HG03025 (cell line): ENCODE measurements at regions not wholly inside any gene's neighbourhood (a gene's known extent, or its start where the extent isn't known, plus 50 kb on each side); places are given as distances from the start of the nearest gene placed in this dataset.
"Not testable (repeated sequence)": the region's sequence is repeated elsewhere in the genome, so short reads cannot be mapped to it uniquely, and the experiment has no call there.

Source experiments
- ATAC-seq: cut with Tn5 transposase; IDR thresholded peaks from one replicate; pipeline ENCODE4 v1.9.1; 2021; ENCODE audit warnings: mild to moderate bottlenecking, moderate library complexity; ENCODE audit not compliant: unreplicated experiment, low FRiP score

DNA sequence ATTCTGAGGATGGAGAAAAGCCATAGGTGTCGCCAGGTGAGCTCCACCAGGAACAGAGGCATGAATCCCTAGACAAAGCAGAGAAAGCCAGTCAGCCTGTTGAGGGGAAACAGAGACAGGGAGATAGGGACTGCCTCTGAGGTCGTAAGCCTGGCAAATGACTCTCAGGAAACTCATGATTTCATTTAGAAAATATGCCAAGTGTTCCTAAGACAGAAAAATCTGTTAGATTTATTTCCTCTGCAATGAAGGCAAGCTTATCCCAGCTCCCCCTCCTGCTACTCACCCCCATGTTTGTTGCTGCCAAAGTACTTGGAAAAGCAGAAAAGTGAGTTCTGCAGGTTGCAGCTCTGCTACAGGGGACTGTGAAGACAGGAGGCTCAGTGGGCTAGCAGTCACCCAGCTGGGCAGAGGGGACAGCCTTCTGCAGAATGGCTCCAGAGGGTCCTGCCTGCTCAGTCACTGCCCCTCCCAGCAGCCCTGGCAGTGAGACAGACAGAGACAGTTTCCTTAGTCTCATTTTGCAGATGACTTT, 184.3 kb downstream of the ADRA2A start:
- no peak for ATAC-seq

DNA sequence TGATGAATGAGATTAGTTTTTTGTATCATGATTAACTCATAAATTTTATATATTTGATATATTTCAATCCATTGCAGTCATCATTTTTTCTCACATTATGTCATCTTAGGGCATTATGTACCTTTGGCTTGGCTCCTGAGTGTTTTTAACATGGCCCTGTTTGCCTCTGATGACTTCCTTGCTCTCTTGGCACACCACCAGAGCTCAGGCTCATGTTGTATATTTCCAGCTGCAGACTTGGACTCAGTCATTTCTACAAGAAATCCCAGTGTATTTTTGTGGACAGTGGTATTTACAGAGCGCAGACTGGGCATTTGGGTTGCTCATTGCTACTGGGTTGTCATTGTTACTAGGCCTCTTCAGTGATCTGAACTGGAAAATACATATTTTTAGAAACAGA, 188.5 kb downstream of the ADRA2A start:
- ATAC-seq, result no peak

DNA sequence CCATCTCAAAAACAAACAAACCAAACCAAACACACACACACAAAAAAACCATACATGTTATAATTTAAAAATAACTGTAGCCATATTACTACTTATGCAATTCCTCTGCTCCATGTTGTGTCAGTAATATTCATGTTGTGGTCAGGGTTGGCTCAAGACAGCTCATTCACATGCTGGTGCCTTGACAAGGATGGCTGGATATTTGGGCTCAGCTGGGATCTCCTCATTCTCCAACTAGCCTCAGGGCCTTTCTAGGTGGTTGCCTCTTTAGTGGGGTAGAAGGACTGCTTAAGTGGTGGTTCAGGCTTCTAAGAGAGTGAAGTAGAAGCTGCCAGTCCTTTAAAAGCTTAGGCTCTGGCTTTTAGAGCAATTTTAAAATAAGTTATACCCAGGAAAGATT, 189.3 kb downstream of the ADRA2A start:
- ATAC-seq, result no peak

DNA sequence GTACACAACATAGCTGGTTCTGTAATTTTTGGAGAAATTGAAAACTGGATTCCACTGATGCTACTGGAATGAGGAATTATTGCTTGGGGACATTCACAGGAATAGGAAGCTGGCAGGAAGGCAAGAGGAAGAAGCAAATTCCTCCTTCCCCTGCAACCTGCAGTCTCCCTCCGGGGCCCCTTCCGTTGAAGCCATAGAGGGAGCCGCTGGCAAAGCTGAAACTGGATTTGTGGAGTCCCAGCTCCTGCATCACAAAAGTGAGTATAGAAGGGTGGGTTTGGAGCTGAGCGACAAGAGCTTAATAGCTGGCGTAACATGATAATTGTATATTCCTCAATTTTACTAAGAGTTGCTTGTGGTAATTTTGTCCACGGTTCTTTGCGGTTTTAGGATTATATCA, 190.8 kb downstream of the ADRA2A start:
- ATAC-seq, result no peak

DNA sequence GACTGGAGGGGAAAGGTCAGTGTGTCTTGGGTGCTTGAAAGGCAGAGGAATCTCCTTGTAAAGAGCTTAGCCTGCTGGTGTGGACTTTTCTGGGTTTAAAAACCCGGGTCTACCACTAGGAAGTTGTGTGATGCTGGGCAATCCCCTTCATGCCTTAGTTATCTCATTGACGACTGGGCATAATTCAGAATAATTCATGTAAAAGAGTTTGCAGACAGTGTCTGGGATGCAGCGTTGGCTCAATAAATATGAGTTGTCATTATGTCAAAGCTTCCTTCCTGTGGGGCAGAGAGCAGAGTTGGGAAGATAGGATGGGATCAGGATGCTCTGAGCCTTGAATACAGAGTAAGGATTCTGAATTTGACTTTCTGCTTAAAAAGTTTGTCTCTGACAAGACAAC, 196.4 kb downstream of the ADRA2A start:
- ATAC-seq, result no peak

DNA sequence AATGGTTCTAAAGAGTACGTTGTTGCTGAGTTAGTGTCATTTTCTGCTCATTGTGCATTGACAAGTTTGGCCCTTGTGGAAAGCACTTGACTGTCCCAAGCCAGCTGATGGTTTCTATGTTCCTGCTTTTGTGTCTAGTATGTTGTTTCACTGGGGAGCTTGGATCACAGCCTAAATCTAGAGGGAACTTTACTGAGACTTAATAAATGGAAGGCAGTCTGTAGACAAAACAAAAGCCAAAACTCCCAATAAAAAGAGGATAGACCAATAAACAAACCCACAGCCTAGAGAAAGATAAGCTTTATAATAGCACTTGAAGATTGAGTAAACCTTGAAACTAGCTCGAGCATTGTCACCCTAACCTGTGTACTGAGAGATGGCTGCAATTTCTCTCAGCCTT, 196.8 kb downstream of the ADRA2A start:
- ATAC-seq, result no peak

DNA sequence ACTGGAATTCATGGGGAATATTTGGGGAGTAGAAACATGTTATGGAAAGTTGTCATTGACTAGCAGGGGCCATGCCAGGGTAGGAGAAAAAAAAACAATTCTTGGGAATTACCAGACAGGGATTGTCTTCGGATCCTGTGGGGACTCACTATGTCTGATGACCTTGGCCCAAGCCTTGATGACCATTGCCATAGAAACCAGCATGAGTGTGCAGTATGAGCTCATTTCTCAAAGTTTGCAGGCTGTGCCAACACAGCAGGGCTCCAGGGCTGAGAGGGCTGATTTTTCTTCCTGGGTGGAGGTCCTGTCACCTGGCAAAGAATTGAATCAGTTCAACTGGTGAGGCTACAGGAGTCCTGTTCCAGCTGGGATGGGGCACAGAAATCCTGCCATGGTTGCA, 198.3 kb downstream of the ADRA2A start:
- ATAC-seq, result no peak

DNA sequence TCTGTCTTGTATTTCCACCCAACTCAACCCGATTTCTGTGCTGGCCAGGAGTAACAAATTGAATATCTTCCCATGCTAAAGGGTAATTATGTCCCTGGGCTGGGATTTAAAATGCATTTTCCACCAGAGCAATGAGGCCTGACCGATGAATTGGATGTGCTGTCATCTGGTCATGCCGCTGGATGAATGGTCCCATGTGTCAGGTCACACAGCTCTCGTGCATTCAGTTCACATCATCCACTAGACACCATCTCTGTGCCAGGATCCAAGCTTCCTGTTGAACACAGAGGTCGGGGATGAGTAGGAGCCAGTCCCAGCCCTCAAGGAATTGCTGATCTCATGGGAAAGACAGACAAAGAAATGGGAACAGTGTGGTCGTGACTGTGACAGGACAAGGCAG, 200.8 kb downstream of the ADRA2A start:
- ATAC-seq, result no peak

DNA sequence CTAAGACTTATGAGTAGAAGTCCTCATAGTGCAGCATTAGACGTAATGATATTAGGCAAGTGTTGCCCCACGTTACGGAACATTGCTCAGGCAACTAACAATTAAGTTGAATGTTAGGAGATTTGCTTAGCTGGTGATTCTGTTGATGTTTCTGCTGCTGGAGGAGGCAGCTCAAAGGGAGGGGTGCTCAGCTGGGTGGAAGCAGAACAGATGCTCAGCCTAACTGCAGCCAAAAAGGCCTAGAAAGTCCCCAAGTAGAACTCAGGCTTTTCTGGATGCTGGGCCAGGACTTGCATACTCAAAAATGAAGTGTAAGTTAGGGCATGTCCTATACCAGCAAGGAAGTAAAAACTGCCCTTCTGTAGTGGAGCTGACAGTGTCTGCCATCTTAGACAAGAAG, 201.4 kb downstream of the ADRA2A start:
- ATAC-seq, result no peak

DNA sequence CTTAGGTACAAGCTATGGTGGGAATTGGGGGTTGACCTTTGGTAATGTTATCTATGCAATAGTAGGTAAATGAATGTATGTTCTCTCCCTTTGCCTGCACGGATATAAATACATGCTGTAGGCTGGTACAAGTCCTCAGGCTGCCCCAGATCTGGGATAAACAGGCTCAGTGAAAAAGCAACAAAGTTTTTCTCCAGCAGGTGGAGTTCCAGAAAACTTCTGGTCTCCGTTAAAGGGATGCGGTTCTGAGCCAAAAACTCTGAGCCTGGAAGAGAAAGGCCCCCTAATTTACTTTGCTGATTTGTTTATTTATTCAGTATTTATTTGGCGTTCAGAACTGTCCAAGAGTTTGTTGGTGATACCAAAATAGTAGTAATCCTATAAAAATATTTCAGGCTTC, 204.7 kb downstream of the ADRA2A start:
- ATAC-seq, result no peak

DNA sequence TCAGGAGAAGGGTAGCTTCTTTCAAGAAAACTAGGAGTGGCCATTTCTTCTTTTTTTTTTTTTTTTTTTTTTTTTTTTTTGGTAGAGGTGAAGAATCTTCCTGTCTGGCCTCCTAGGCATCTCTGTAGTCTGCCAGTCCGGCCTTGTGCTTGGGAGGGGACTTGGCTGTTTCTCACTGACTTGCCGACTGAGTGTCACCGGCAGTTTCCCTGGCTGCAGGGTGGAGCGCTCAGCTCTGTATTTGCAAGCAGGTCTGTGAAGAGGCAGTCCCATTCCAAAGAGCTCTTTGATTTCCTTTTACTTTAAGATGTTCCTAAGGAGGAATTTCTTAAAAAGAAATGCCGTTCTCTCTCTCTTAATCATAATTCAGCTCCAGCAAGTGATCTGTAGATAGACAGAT, 212.6 kb downstream of the ADRA2A start:
- ATAC-seq, result no peak

DNA sequence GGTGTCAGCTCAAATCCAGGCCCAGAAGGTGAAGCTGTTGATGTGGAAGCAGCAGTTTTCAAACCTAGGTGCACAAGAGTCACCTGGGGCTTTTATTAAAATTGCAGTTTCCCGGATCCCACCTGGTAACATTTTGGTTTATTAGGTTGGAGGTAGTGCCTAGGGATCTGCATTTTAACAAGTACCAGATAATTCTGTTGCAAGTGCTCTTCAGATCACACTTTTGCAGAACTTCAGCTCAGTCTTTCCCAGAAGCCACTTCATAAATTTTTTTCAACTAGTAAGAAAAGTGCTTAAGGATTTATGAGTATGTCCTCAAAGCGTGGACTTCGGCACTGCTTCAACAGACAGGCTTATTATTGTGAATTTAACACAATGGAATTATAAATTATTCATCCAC, 213.8 kb downstream of the ADRA2A start:
- ATAC-seq, result no peak

DNA sequence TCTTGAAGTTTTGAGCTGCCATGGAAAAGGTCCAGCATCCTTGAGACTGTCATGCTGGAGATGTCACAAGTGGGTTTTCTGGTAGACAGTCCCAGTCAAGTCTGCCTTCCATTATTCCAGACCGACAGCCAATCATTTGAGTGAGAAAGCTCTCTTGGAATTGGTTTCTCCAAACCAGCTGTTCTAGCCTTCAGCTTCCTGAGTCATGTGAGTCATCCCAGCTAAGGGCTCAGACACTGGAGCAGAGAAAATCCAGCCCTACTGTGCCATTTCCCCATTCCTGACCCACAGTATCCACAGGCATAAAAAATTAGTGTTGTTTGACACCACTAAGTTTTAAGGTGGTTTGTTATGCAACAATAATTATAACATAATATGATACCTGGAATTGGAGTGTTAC, 219.0 kb downstream of the ADRA2A start:
- ATAC-seq, result no peak

DNA sequence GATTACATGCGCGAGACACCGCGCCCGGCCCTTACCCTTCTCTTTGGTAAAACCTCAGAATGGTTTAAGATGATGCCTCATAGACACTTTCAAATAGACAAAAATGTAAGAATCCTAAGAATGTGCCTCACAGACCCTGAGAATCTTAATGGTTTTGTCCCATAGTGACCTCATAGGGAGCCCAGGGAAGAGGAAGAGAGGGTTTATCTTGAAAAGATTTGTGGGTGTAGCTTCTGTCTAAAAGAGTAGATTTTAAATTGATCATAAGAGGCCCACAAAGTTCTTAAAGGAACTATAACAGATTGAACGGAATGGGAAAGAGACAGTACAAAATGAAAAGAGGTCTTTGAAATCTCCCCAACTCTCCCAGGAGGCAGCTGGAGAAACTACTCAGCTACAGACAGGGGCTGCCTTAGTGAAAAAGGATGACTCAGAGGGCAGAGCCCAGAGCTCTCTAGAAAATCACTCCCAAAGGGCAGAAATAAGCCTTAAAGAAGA, 220.6 kb downstream of the ADRA2A start:
- ATAC-seq, result no peak

DNA sequence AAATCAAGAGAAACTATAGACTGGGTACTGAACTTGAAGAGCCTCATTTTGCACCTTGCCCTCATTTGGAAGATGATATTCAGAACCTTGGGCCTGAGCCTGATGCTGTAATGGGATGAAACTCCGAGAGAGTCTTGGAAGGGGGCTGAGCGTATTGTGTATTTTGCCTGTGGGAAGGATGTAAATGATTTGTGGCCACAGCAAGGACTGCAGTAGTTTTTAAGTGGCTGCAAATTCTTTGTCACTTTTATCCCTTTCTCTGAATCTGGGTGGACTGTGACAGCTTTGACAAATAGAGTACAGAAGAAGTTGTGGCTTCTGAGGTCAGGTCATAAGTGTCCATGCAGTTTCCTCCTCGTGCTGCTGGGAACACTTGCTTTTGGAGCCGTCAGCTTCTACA, 221.2 kb downstream of the ADRA2A start:
- no peak for ATAC-seq

DNA sequence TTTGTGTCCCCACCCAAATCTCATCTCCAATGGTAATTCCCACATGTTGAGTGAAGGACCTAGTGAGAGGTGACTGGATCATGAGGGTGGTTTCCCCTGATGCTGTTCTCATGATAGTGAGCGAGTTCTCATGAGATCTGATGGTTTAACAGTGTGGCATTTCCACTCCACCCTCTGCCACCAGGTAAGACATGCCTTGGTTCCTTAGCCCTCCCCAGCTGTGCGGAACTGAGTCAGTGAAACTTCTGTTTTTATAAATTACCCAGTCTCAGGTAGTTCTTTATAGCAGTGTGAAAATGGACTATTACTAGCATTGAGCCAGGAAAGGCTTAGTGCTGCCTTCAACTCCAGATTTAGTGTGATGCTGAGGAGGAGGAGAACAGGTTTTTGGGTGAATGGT, 222.2 kb downstream of the ADRA2A start:
- no peak for ATAC-seq

DNA sequence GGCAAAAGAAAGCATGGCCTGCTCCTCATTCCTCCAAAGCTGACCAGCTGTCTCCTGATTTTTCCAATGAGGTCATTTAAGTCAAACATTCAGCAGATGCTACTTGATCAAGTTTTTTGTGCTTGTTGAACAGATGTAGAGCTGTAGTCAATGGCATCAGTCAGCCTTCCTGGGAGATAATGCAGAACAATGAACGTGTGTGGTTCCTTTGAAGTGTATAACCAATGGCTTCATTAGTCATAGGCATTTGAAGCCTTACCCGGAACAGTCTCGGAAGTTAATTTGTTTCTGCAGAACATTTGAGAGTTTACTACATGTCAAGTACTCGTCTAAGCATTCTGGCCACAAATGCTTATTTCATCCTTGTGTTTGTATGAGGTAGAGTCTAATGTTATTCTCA, 227.1 kb downstream of the ADRA2A start:
- ATAC-seq, result no peak

DNA sequence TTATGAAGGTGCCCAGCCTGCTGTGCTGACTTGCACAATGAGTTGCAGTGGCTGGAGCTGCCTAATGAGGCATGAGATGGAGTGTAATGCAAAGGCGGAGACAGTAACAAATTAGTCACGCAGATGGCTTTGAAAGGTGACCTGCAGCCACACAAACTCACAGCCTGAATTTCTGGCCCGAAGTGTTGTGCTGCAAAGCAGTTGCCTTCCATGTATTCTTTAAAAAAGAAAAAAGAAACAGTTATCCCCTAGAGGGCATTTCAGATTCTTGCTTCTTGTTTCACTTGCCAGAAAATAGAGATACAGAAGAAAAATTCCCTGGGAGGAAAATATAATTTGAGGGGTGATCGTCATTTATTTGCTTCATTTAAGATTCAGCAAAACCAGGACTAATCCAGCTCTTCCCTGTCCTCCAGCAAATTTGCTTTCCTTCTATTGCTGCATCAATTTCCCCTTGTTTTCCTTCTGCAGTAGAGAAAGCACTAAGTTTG, 239.9 kb downstream of the ADRA2A start:
- ATAC-seq, result no peak

DNA sequence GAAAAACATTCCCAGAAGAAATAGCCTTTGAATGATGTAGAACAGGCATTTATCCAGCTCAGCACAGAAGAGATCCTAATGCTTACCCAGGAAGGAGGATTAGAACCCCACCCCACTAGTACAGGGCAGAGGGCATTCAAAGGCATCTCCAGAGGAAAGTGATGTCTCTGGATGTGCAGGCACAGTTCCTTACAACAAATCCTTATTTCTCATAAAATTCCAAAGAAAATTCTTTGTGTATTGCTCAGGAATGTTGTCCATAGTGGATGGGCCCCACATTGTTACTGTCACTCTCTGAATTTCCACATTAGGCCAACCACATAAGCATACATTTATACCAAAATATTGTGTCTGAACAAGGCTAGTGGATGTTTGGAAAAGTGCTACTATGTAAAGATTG, 243.0 kb downstream of the ADRA2A start:
- no peak for ATAC-seq

DNA sequence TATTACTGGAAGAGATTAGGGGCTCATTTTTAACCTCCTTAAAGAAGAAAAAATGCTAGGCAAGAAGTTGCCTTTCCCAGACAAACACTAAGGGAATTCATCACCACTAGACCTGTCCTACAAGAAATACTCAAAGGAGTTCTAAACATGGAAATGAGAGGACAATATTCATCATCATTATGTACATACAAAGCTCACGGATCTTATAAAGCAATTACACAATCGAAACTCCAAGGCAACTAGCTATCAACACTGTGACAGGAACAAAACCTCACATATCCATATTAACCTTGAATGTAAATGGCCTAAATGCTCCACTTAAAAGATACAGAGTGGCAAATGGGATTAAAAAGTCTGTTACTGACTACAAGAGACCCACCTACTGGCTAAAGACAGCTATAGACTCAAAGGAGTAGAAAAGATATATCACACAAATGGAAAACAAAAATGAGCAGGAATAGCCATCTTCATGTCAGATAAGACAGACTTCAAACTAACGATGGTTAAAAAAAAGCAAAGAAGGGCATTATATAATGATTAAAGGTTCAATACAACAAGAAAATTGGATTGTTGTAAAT, 246.6 kb downstream of the ADRA2A start:
- no peak for ATAC-seq

DNA sequence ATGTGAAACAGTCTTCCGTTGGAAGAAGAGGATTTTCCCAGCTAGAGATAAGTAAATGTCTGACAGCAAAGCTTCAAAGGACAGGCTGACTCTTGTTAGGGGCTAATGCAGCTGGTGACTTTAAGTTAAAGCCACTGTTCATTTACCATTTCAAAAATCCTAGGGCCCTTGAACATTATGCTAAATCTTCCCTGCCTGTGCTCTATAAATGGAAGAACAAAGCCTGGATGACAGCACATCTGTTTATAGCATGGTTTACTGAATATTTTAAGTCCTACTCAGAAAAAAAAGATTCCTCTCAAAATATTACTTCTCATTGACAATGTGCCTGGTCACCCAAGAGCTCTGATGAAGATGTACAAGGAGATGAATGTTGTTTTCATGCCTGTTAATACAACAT, 255.3 kb downstream of the ADRA2A start:
- ATAC-seq, result not testable (repeated sequence)

DNA sequence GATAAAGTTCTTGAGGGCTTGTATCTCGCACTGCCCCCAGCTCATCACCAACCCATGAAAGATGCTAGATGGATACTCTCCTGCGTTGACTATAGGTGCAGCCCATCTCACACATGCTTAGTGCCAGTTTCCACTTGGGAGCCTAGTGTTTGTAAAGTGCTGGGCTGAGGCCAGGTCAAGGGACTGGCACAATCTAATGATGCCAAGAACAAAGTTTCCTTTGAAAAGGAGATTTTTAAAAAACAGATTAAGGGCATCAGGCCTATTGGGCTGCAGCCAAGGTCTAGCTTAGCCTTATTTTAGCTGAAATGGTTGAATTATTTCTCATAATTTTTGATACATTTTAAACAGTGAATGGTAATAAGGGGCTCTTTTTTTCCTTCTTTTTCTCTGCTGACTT, 259.0 kb downstream of the ADRA2A start:
- ATAC-seq, result no peak

DNA sequence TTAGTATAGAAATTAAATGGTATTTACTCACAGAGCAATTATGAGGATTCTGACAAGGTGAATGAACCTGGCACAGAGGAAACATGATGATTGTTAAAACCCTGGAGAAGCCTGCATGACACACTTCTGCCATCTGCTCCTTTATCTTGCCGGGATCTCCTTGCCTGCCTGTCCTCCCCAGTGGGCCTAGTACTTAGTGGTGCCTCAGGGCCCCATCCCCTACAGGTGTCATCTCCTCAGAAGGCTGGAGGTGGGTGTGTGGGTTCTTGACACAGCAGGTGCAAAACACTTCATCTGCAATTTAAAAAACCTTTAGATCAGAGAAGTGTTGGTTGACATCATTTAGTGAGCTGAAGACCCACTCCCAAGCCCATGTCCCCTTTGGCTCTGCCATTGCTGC, 261.2 kb downstream of the ADRA2A start:
- ATAC-seq, result no peak
